ENCODE measurements at regions not wholly inside any gene's neighbourhood (a gene's known extent, or its start where the extent isn't known, plus 50 kb on each side); places are given as distances from the start of the nearest gene placed in this dataset.

- no peak for FAIRE-seq
These were observed 119.7 kb upstream of the NWD2 start for GRCh38 chr4:37124800-37125199.

GRCh38 chr4:37126051-37126450 lies 118.5 kb upstream of the NWD2 start:
- no peak for FAIRE-seq

- FAIRE-seq, result no peak
These were observed 114.1 kb upstream of the NWD2 start for GRCh38 chr4:37130465-37130864.

- no peak for FAIRE-seq
These were observed 112.1 kb upstream of the NWD2 start for GRCh38 chr4:37132351-37132974.

- no peak for FAIRE-seq
These were observed 111.6 kb upstream of the NWD2 start for GRCh38 chr4:37132975-37133360.

GRCh38 chr4:37138019-37138653 lies 106.4 kb upstream of the NWD2 start:
- no peak for FAIRE-seq

- no peak for FAIRE-seq
These were observed 105.8 kb upstream of the NWD2 start for GRCh38 chr4:37138789-37139188.

GRCh38 chr4:37139987-37140386 lies 104.6 kb upstream of the NWD2 start:
- no peak for FAIRE-seq

- no peak for FAIRE-seq
These were observed 98.3 kb upstream of the NWD2 start for GRCh38 chr4:37146260-37146659.

- no peak for FAIRE-seq
These were observed 86.9 kb upstream of the NWD2 start for GRCh38 chr4:37157476-37158167.

- no peak for FAIRE-seq
These were observed 83.9 kb upstream of the NWD2 start for GRCh38 chr4:37160653-37161052.

- FAIRE-seq, result no peak
These were observed 78.7 kb upstream of the NWD2 start for GRCh38 chr4:37165844-37166243.

GRCh38 chr4:37169956-37170355 lies 74.6 kb upstream of the NWD2 start:
- no peak for FAIRE-seq

- FAIRE-seq, result no peak
These were observed 56.4 kb upstream of the NWD2 start for GRCh38 chr4:37188100-37188499.
